ENCODE measurements at regions not wholly inside any gene's neighbourhood (a gene's known extent, or its start where the extent isn't known, plus 50 kb on each side); places are given as distances from the start of the nearest gene placed in this dataset.

DNA sequence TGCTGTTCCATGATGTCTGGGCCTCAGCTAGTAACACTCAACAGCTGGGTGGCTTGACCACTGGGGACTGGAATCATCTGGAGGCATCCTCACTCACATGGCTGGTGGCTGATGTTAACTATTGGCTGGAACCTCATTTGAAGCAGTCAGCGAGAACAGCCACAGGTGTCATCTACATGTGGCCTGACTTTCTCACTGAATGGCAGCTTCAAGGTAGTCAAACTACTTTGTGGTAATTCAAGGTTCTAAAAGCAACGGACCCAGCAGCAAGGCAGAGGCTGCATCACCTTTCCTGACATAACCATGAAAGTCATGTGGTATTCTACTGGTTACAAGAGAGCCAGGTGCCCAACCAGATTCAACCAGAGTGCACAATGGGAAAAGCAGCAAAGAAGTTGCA lies 115.9 kb upstream of the DST start:
- TF ChIP-seq FOXP2 (optimal IDR thresholded peaks at IDR 0.05; ENCODE audit: borderline replicate concordance, extremely low read depth, extremely low read length, insufficient read depth): no peak

DNA sequence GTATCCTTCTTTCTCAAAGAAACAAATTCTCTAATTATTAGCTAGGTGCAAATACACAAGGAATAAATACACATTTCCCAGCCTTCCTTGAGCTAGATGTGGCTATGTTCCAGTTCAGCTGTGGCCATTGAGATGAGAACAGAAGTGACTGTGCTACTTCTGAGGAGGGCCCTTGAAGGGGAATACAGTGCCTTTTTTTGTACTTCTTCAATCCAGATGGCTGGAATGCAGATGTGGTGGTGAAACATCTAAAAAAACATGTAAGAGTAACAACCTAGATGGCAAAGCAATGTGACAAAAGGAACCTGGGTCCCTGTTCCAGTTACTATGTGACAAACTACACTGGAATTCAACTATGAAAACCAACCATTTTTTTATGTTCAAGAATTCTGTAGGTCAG lies 115.4 kb upstream of the DST start:
- TF ChIP-seq, protein P1, sequence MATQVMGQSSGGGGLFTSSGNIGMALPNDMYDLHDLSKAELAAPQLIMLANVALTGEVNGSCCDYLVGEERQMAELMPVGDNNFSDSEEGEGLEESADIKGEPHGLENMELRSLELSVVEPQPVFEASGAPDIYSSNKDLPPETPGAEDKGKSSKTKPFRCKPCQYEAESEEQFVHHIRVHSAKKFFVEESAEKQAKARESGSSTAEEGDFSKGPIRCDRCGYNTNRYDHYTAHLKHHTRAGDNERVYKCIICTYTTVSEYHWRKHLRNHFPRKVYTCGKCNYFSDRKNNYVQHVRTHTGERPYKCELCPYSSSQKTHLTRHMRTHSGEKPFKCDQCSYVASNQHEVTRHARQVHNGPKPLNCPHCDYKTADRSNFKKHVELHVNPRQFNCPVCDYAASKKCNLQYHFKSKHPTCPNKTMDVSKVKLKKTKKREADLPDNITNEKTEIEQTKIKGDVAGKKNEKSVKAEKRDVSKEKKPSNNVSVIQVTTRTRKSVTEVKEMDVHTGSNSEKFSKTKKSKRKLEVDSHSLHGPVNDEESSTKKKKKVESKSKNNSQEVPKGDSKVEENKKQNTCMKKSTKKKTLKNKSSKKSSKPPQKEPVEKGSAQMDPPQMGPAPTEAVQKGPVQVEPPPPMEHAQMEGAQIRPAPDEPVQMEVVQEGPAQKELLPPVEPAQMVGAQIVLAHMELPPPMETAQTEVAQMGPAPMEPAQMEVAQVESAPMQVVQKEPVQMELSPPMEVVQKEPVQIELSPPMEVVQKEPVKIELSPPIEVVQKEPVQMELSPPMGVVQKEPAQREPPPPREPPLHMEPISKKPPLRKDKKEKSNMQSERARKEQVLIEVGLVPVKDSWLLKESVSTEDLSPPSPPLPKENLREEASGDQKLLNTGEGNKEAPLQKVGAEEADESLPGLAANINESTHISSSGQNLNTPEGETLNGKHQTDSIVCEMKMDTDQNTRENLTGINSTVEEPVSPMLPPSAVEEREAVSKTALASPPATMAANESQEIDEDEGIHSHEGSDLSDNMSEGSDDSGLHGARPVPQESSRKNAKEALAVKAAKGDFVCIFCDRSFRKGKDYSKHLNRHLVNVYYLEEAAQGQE (IDR thresholded peaks at IDR 0.05; ENCODE audit: insufficient read depth in 1 of 2, low read depth in 2 of 2, low read length in 2 of 2): no peak
- TF ChIP-seq TAF1 (IDR thresholded peaks at IDR 0.05; ENCODE audit: borderline replicate concordance, insufficient read depth, low read length): no peak
- no peak for TF ChIP-seq POLR2AphosphoS5 (IDR thresholded peaks at IDR 0.05; ENCODE audit: low read depth, low read length)
- TF ChIP-seq SIN3A (IDR thresholded peaks at IDR 0.05; ENCODE audit: borderline replicate concordance, insufficient read depth, low read length): no peak
- TF ChIP-seq FOXP2 (optimal IDR thresholded peaks at IDR 0.05; ENCODE audit: borderline replicate concordance, extremely low read depth, extremely low read length, insufficient read depth): no peak

DNA sequence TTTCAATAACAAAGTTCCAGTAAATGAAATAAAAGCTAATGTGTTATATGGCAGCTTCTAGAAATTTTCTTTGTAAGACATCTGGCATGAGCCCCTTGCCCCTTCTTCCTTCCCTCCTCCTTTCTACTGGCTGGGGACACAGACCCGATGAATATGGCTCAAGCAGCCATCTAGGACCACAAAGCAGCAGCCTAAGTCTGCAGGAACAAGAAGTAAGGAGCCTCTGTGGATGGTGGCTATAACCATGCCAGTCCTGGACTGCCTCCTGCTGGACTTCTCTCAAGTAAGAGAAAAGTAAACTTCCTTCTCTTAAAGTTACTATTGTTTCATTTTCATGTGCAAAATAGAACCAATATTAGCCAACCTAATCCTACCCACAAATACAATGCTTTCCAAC lies 114.9 kb upstream of the DST start:
- TF ChIP-seq FOXP2 (optimal IDR thresholded peaks at IDR 0.05; ENCODE audit: borderline replicate concordance, extremely low read depth, extremely low read length, insufficient read depth) (no peak), TAF1 (IDR thresholded peaks at IDR 0.05; ENCODE audit: borderline replicate concordance, insufficient read depth, low read length) (no peak), POLR2AphosphoS5 (IDR thresholded peaks at IDR 0.05; ENCODE audit: low read depth, low read length) (no peak)
- TF ChIP-seq, protein P1 (IDR thresholded peaks at IDR 0.05; ENCODE audit: insufficient read depth in 1 of 2, low read depth in 2 of 2, low read length in 2 of 2): no peak

DNA sequence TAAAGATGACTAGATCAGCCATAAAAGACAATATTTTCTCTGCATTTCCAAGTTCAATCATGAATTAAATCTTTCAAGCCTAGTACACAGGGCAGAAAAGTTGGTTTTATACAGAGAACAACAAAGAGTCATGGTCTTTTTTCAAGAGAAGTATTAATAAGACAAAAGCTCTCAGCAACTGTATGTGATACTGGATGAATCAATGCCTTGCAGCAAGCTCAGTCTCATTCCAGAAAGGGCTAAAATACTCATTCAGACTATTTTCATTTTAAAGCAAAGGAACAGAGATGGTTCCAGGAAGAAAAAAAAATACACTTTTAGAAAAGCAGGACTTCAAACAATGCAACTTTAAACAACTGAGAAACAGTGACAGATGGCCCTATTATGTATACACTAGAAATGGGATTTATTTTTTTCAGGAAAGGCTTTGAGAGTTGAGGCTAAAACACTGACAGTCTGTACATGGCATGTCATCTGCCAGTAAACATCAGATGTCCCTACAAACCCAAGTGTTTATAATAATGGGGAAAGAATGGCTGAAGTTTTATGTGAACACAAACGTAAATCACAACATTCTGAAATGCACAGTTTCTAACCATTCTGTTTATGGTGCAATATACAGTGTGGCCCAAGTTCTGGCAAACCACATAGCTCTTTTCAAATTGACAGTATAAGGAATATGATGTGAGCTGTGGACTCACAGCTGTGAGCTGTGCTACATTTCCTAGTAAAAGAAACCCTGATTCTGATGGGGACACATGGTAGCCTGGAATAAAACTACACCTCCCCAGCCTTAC lies 114.3 kb upstream of the DST start:
- TF ChIP-seq SIN3A (IDR thresholded peaks at IDR 0.05; ENCODE audit: borderline replicate concordance, insufficient read depth, low read length): no peak
- TF ChIP-seq, protein P1 (IDR thresholded peaks at IDR 0.05; ENCODE audit: insufficient read depth in 1 of 2, low read depth in 2 of 2, low read length in 2 of 2): no peak
- no peak for TF ChIP-seq TAF1 (IDR thresholded peaks at IDR 0.05; ENCODE audit: borderline replicate concordance, insufficient read depth, low read length)
- no peak for TF ChIP-seq FOXP2 (optimal IDR thresholded peaks at IDR 0.05; ENCODE audit: borderline replicate concordance, extremely low read depth, extremely low read length, insufficient read depth)
- TF ChIP-seq POLR2AphosphoS5 (IDR thresholded peaks at IDR 0.05; ENCODE audit: low read depth, low read length): no peak

DNA sequence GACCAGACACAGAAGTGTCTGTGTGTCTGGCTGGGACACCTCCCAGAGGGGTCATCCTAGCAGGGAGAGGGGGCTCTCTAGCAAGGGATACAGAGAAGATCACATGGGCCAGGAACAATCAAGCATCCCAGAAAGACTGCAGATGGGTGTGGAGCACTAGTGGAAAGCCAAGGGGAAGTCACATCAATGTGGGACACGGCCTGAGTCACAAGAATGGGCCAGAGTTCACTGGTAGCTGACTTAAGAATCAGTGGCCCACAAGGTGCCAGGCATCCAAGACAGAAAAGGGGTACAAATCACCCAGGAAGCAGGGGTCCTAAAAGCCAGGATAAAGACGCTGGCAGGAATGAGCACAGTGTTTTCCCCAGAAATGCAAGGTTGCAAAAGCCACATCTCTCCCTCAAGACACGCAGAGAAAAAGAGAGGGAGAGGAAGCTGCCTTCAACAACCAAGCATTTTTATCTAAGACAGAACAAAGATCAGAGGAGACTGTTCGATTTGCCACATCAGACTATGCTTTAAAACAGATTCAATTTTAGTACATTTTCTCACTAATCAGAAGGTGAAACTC lies 113.6 kb upstream of the DST start:
- TF ChIP-seq SIN3A (IDR thresholded peaks at IDR 0.05; ENCODE audit: borderline replicate concordance, insufficient read depth, low read length): no peak
- TF ChIP-seq, protein P1 (IDR thresholded peaks at IDR 0.05; ENCODE audit: insufficient read depth in 1 of 2, low read depth in 2 of 2, low read length in 2 of 2): no peak
- no peak for TF ChIP-seq TAF1 (IDR thresholded peaks at IDR 0.05; ENCODE audit: borderline replicate concordance, insufficient read depth, low read length)
- no peak for TF ChIP-seq FOXP2 (optimal IDR thresholded peaks at IDR 0.05; ENCODE audit: borderline replicate concordance, extremely low read depth, extremely low read length, insufficient read depth)
- TF ChIP-seq POLR2AphosphoS5 (IDR thresholded peaks at IDR 0.05; ENCODE audit: low read depth, low read length): no peak
